ENCODE measurements at regions not wholly inside any gene's neighbourhood (a gene's known extent, or its start where the extent isn't known, plus 50 kb on each side); places are given as distances from the start of the nearest gene placed in this dataset.

GRCh38 chr2:217160978-217161973, 301.4 kb upstream of the TNP1 start:
- no peak overlapping the region for H3K27ac Mint-ChIP-seq
- no peaks in the 10 kb centered on the region for H3K4me1 Mint-ChIP-seq
- peaks cover 5% of the 10 kb centered on the region for H3K9me3 Mint-ChIP-seq
- no peaks in the 10 kb centered on the region for H3K36me3 Mint-ChIP-seq (ENCODE audit: low read depth)
- H3K27me3 Mint-ChIP-seq, result peaks cover 20% of the 10 kb centered on the region
- H3K4me3 Mint-ChIP-seq, result peak overlapping the region; percentile 11
- ATAC-seq (replicated peaks), result no peak

DNA sequence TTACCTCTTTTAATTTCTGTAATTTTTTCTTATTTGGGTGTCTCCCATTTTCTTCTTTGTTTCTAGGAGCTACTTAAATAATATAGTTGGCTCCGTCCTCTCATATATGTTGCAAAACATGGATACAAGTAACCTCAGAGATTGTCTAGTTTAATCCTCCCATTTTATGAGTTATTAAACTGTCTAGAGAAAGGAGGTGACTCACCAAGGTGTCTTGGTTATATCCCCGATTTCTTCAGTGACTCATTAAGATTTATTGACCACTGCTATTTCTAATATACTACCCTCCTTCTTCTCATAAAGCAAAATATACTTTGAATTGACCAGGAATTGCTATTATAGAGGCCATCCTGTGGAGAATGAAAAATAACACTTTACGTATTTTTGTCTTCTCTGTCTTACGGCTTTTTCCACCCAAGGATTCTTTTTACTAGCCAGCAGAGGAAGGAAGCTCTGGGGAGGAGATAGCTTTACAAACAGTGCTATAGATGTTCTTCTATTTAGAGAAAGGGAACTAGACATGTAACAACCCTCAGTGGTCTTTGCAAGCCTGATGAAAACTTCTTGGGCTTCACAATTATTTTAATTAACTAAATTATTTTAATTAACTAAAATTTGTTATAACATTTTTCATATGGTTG, 300.4 kb upstream of the TNP1 start:
- Mint-ChIP-seq H3K27me3 (peaks cover 20% of the 10 kb centered on the region), H3K27ac (no peak overlapping the region), H3K9me3 (peaks cover 5% of the 10 kb centered on the region), H3K4me1 (no peaks in the 10 kb centered on the region), H3K4me3 (no peak overlapping the region), H3K36me3 (ENCODE audit: low read depth) (no peaks in the 10 kb centered on the region)
- no peak for ATAC-seq (replicated peaks)

GRCh38 chr2:217158928-217159327, 299.1 kb upstream of the TNP1 start:
- Mint-ChIP-seq H3K4me1 (no peaks in the 10 kb centered on the region), H3K9me3 (no peaks in the 10 kb centered on the region), H3K4me3 (no peak overlapping the region), H3K36me3 (ENCODE audit: low read depth) (no peaks in the 10 kb centered on the region), H3K27me3 (peaks cover 18% of the 10 kb centered on the region), H3K27ac (no peak overlapping the region)
- ATAC-seq (replicated peaks), result no peak

- no peaks in the 10 kb centered on the region for H3K36me3 Mint-ChIP-seq (ENCODE audit: low read depth)
- no peak overlapping the region for H3K4me3 Mint-ChIP-seq
- ATAC-seq (replicated peaks), result no peak
- no peaks in the 10 kb centered on the region for H3K9me3 Mint-ChIP-seq
- no peaks in the 10 kb centered on the region for H3K4me1 Mint-ChIP-seq
- peaks cover 18% of the 10 kb centered on the region for H3K27me3 Mint-ChIP-seq
- H3K27ac Mint-ChIP-seq, result no peak overlapping the region
Observed at GRCh38 chr2:217157581-217157980, 297.7 kb upstream of the TNP1 start.

DNA sequence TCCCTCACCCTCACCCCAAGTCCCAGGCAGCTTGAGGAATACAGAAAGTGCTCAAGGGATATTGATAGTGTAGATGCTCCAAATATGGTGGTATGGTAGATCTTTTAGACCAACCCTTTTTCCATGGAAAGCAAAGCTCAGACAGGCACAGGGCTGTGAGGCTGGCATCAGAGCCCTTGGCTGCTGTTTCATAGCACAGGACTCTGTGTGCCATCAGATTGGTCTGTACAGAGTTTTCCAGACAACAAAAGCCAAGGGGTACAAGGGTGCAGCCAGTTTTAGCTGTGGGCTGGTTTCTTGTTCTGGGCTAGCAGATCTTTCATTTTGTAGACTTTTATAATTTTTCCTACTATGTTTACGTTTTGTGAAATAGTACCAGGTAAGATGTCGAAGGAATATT, 296.9 kb upstream of the TNP1 start:
- no peaks in the 10 kb centered on the region for H3K9me3 Mint-ChIP-seq
- H3K36me3 Mint-ChIP-seq (ENCODE audit: low read depth), result no peaks in the 10 kb centered on the region
- H3K27me3 Mint-ChIP-seq, result peaks cover 13% of the 10 kb centered on the region
- no peak overlapping the region for H3K27ac Mint-ChIP-seq
- H3K4me1 Mint-ChIP-seq, result no peaks in the 10 kb centered on the region
- no peak for ATAC-seq (replicated peaks)
- no peak overlapping the region for H3K4me3 Mint-ChIP-seq

DNA sequence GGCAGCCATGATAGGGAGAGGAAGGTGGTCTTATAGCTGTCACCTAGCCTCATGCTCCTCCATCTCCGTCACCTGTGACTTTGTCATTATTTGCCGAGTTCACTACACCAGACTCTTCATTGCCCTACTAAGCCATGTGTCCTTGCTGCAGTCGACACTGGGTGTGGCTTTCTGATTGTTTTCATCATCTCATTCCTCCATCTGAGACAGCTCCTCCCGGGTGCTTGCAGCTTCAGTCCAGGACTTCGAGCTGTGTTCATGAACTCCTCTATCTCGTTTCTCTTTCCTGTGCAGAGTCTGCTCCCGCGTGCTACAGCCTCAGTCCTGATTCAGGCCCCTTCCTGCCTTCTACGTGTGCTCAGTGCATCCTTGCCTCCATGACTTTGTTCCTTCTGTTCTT, 295.1 kb upstream of the TNP1 start:
- peaks cover 8% of the 10 kb centered on the region for H3K27me3 Mint-ChIP-seq
- no peaks in the 10 kb centered on the region for H3K4me1 Mint-ChIP-seq
- no peak for ATAC-seq (replicated peaks)
- H3K4me3 Mint-ChIP-seq, result no peak overlapping the region
- no peak overlapping the region for H3K27ac Mint-ChIP-seq
- H3K36me3 Mint-ChIP-seq (ENCODE audit: low read depth), result no peaks in the 10 kb centered on the region
- no peaks in the 10 kb centered on the region for H3K9me3 Mint-ChIP-seq

- Mint-ChIP-seq H3K4me3 (no peak overlapping the region), H3K4me1 (no peaks in the 10 kb centered on the region), H3K27me3 (peaks cover 12% of the 10 kb centered on the region), H3K27ac (no peak overlapping the region), H3K36me3 (ENCODE audit: low read depth) (no peaks in the 10 kb centered on the region), H3K9me3 (no peaks in the 10 kb centered on the region)
- ATAC-seq (replicated peaks), result no peak
Observed at GRCh38 chr2:217153510-217153909, 293.6 kb upstream of the TNP1 start.

- H3K9me3 Mint-ChIP-seq, result no peaks in the 10 kb centered on the region
- H3K27ac Mint-ChIP-seq, result no peak overlapping the region
- no peaks in the 10 kb centered on the region for H3K4me1 Mint-ChIP-seq
- H3K4me3 Mint-ChIP-seq, result no peak overlapping the region
- peaks cover 7% of the 10 kb centered on the region for H3K27me3 Mint-ChIP-seq
- H3K36me3 Mint-ChIP-seq (ENCODE audit: low read depth), result no peaks in the 10 kb centered on the region
- ATAC-seq (replicated peaks), result no peak
Observed at GRCh38 chr2:217152831-217153230, 293.0 kb upstream of the TNP1 start.

DNA sequence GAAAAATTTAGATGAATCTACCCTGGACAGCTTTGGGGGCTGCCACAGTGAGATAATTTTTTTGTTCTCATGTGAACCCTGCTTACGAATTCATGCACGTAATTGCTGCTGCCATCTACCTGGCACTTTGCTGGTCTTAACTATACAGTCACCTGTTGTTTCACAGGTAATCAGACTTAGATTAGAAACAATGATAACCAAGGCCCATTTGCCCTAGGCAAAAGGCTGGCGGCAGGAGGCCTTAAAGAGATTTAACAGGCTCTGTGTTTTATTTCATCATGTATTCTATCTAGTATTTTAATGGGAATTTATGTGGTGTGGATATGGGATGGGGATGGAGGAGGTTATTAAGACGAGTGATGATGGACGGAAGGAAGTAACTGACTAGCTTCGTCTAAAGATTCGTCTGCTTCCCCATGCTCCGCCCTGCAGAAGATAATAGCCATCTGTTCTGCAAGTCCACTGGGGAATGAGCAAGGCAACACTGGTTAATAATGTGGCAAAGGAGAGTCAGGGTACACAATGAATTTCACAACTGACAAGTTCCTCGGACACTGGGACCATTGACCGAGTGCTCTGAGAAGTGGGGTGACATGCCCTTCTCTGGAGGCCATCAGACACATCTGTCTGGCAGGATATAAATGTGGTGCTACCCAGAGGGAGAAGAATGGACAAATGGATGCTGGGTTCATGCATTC, 291.8 kb upstream of the TNP1 start:
- Mint-ChIP-seq H3K36me3 (ENCODE audit: low read depth) (no peaks in the 10 kb centered on the region), H3K27me3 (peaks cover 4% of the 10 kb centered on the region), H3K4me3 (no peak overlapping the region), H3K4me1 (no peaks in the 10 kb centered on the region), H3K9me3 (no peaks in the 10 kb centered on the region), H3K27ac (no peak overlapping the region)
- ATAC-seq (replicated peaks), result no peak

DNA sequence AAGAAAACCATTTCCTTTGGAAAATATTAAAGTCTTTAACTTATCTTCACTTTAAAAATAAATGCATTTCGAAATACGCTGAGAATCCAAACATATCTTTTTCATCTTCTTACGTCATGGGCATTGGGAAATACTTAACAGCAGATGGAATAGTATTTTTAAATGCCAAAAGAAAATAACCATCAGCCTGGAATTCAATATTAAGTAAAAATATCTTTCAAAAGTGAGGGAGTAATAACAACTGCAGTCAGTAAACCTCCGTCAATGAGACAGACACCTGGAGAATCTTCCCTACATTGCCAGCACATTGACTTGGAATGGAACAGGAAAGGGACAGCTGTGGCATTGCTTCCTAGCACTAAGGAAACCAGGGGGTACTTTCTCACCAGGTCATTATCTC, 290.4 kb upstream of the TNP1 start:
- no peak overlapping the region for H3K4me3 Mint-ChIP-seq
- no peaks in the 10 kb centered on the region for H3K36me3 Mint-ChIP-seq (ENCODE audit: low read depth)
- H3K4me1 Mint-ChIP-seq, result no peaks in the 10 kb centered on the region
- H3K27me3 Mint-ChIP-seq, result peaks cover 4% of the 10 kb centered on the region
- H3K9me3 Mint-ChIP-seq, result no peaks in the 10 kb centered on the region
- no peak overlapping the region for H3K27ac Mint-ChIP-seq
- no peak for ATAC-seq (replicated peaks)

DNA sequence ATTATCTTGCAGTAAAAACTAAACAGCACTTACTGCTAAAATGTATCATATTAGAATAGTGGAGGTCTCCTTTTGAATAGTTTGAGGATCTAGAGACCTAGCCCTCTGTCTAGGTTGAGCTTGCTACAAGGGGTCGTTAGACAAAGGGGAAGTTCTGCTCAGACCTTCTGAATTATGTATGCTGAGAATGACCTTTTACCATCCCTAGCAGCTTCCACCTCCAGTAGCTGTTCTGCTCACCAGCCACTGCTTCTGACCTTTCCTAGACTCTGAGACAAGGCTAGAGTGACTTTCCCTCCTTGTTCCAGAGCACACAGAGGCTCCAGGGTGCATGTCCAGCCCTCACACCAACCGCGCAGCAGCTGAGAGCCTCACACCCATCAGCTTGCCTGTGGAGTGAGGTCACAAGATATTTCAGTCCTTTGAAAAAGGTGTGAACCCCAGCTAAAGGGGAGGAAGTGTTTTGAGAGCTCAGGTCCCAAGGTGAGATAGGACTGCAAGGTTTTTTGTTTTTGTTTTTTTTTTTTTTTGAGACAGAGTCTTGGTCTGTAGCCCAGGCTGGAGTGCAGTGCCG, 289.3 kb upstream of the TNP1 start:
- no peak for ATAC-seq (replicated peaks)
- Mint-ChIP-seq H3K27ac (no peak overlapping the region), H3K36me3 (ENCODE audit: low read depth) (no peaks in the 10 kb centered on the region), H3K4me3 (no peak overlapping the region), H3K4me1 (no peaks in the 10 kb centered on the region), H3K9me3 (no peaks in the 10 kb centered on the region), H3K27me3 (peaks cover 4% of the 10 kb centered on the region)

- H3K36me3 Mint-ChIP-seq (ENCODE audit: low read depth), result no peaks in the 10 kb centered on the region
- peaks cover 4% of the 10 kb centered on the region for H3K27me3 Mint-ChIP-seq
- no peaks in the 10 kb centered on the region for H3K4me1 Mint-ChIP-seq
- ATAC-seq (replicated peaks), result no peak
- H3K9me3 Mint-ChIP-seq, result no peaks in the 10 kb centered on the region
- H3K4me3 Mint-ChIP-seq, result no peak overlapping the region
- H3K27ac Mint-ChIP-seq, result no peak overlapping the region
Observed at GRCh38 chr2:217147818-217148217, 288.0 kb upstream of the TNP1 start.

GRCh38 chr2:217146956-217147355, 287.1 kb upstream of the TNP1 start:
- H3K4me1 Mint-ChIP-seq, result no peaks in the 10 kb centered on the region

DNA sequence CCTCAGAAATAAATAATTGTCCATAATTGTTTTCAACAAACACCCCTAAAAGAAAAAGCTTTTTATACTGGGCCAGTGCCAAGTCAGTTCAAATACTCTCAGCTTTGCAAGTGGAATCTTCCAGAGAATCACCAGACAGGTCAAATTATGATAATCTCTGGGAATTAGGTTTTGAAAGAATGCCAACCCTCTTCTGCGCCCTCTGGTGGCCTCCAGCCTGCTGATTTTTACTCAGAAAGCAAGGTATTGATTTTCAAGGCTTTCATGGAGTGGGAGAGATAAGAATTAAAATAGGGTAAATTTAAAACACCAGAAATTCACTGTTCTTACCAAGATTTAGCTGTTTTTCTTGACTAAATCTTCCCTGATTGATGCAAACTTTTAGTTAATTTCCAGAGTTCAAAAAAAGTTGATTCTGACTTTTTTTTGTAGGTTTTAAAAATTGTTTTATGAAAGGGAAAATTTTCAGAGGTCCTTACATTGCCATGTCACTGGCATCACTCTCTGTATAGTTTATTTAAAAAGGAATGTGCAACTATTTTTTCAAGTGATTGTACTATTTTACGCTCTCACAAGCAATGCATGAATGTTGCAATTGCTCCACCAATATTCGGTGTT, 282.9 kb upstream of the TNP1 start:
- no peaks in the 10 kb centered on the region for H3K36me3 Mint-ChIP-seq (ENCODE audit: low read depth)
- H3K27ac Mint-ChIP-seq, result no peak overlapping the region
- no peak for ATAC-seq (replicated peaks)
- H3K9me3 Mint-ChIP-seq, result peaks cover 12% of the 10 kb centered on the region
- H3K4me1 Mint-ChIP-seq, result no peaks in the 10 kb centered on the region
- H3K27me3 Mint-ChIP-seq, result peaks cover 10% of the 10 kb centered on the region
- H3K4me3 Mint-ChIP-seq, result no peak overlapping the region

More at GRCh38 chr2:217146956-217147355, 287.1 kb upstream of the TNP1 start:
- ATAC-seq (replicated peaks), result no peak
- no peaks in the 10 kb centered on the region for H3K9me3 Mint-ChIP-seq
- no peak overlapping the region for H3K4me3 Mint-ChIP-seq
- no peak overlapping the region for H3K27ac Mint-ChIP-seq
- peaks cover 7% of the 10 kb centered on the region for H3K27me3 Mint-ChIP-seq
- no peaks in the 10 kb centered on the region for H3K36me3 Mint-ChIP-seq (ENCODE audit: low read depth)

Data from activated T-helper 17 cell treated with anti-CD3 and anti-CD28 coated beads, Interleukin-2, amount 50 U/mL, for 72 hours (primary cell).